HEK293T (cell line): ENCODE measurements at regions not wholly inside any gene's neighbourhood (a gene's known extent, or its start where the extent isn't known, plus 50 kb on each side); places are given as distances from the start of the nearest gene placed in this dataset.

Experiments
- CTCF ChIA-PET: fragments of 350-600 bp; formaldehyde crosslinking; extraction: SDS; loops from one replicate; lab custom pipeline; 2021; ENCODE audit warnings: antibody characterized with exemption, inconsistent platforms; lab: Yijun Ruan, JAX
- POLR2A ChIA-PET: fragments of 350-600 bp; formaldehyde crosslinking; extraction: SDS; loops from one replicate; lab custom pipeline; 2020; ENCODE audit warnings: antibody characterized with exemption, inconsistent platforms; lab: Yijun Ruan, JAX
- DNase-seq: peaks from one replicate; pipeline ENCODE4 v3.0.0; 2012; ENCODE audit warnings: mixed read lengths; ENCODE audit errors: extremely low spot score
- ARNT ChIP-seq: fragments of 450-650 bp; IDR thresholded peaks from 2 replicates; pipeline ENCODE4 v1.6.1; 2017; ENCODE audit warnings: mild to moderate bottlenecking
- BHLHE40 ChIP-seq: fragments of 450-650 bp; IDR thresholded peaks from 2 replicates; pipeline ENCODE4 v1.6.1; 2016; ENCODE audit warnings: mild to moderate bottlenecking, moderate library complexity, borderline replicate concordance
- CTBP1 ChIP-seq: fragments of 450-650 bp; IDR thresholded peaks from 2 replicates; pipeline ENCODE4 v1.6.1; 2016; ENCODE audit warnings: borderline replicate concordance
- ELF4 ChIP-seq: fragments of 450-650 bp; IDR thresholded peaks from 2 replicates; pipeline ENCODE4 v1.6.1; 2017; ENCODE audit warnings: antibody characterized with exemption
- FOXA1 ChIP-seq: fragments of 450-650 bp; IDR thresholded peaks from 2 replicates; pipeline ENCODE4 v1.6.1; 2016; ENCODE audit warnings: mild to moderate bottlenecking
- FOXK2 ChIP-seq: fragments of 450-650 bp; IDR thresholded peaks from 2 replicates; pipeline ENCODE4 v1.6.1; 2016; ENCODE audit warnings: mild to moderate bottlenecking
- FOXM1 ChIP-seq: fragments of 450-650 bp; IDR thresholded peaks from 2 replicates; pipeline ENCODE4 v1.6.1; 2017; ENCODE audit warnings: mild to moderate bottlenecking, borderline replicate concordance
- HDGF ChIP-seq: fragments of 450-650 bp; IDR thresholded peaks from 2 replicates; pipeline ENCODE4 v1.6.1; 2017; ENCODE audit warnings: antibody characterized with exemption, borderline replicate concordance
- L3MBTL2 ChIP-seq: fragments of 450-650 bp; conservative IDR thresholded peaks from 2 replicates; pipeline ENCODE4 v1.6.1; 2016; ENCODE audit warnings: mild to moderate bottlenecking
- LEF1 ChIP-seq: fragments of 450-650 bp; IDR thresholded peaks from 2 replicates; pipeline ENCODE4 v1.6.1; 2017; ENCODE audit warnings: mild to moderate bottlenecking, borderline replicate concordance
- NFRKB ChIP-seq: fragments of 450-650 bp; IDR thresholded peaks from 2 replicates; pipeline ENCODE4 v1.6.1; 2016; ENCODE audit warnings: mild to moderate bottlenecking, moderate library complexity
- SP1 ChIP-seq: fragments of 450-650 bp; IDR thresholded peaks from 2 replicates; pipeline ENCODE4 v1.6.1; 2017
- SUZ12 ChIP-seq: fragments of 450-650 bp; IDR thresholded peaks from 2 replicates; pipeline ENCODE4 v1.6.1; 2016; ENCODE audit warnings: mild to moderate bottlenecking
- TARDBP ChIP-seq: fragments of 450-650 bp; IDR thresholded peaks from 2 replicates; pipeline ENCODE4 v1.6.1; 2016
- ZNF384 ChIP-seq: fragments of 450-650 bp; IDR thresholded peaks from 2 replicates; pipeline ENCODE4 v1.6.1; 2016
- TF ChIP-seq, protein P1 (sequence below): fragments of 450-650 bp; IDR thresholded peaks from 2 replicates; pipeline ENCODE4 v1.6.1; 2016

DNA sequence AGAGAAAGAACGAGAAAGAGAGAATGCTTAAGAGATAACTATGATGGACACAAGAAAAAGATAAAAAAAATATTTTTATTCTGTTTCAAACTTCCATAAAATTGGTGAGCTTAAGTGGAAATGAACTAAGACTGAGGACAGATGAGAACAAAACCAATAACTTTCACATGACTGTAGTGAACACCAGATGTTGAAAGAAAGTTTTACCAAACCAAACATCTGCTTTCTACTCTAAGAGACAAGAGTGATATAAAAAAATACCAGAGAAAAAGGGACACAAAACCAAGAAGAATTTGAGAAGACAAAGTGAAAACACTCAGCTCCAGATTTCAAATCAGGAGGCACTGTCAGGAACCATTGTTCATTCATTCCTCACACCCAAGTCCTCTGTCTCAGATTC, 147.9 kb downstream of the IMPG2 start:
- POLR2A ChIA-PET = no interaction called here
- TF ChIP-seq BHLHE40 (no peak), ELF4 (no peak), NFRKB (no peak), LEF1 (no peak), TARDBP (no peak), ARNT (no peak), L3MBTL2 (no peak), FOXM1 (no peak), ZNF384 (no peak), CTBP1 (no peak), SP1 (no peak), FOXK2 (no peak), HDGF (no peak), FOXA1 (no peak), SUZ12 (no peak)
- TF ChIP-seq, protein P1, sequence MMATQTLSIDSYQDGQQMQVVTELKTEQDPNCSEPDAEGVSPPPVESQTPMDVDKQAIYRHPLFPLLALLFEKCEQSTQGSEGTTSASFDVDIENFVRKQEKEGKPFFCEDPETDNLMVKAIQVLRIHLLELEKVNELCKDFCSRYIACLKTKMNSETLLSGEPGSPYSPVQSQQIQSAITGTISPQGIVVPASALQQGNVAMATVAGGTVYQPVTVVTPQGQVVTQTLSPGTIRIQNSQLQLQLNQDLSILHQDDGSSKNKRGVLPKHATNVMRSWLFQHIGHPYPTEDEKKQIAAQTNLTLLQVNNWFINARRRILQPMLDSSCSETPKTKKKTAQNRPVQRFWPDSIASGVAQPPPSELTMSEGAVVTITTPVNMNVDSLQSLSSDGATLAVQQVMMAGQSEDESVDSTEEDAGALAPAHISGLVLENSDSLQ = no peak
- CTCF ChIA-PET = no interaction called here
- DNase-seq = no peak

DNA sequence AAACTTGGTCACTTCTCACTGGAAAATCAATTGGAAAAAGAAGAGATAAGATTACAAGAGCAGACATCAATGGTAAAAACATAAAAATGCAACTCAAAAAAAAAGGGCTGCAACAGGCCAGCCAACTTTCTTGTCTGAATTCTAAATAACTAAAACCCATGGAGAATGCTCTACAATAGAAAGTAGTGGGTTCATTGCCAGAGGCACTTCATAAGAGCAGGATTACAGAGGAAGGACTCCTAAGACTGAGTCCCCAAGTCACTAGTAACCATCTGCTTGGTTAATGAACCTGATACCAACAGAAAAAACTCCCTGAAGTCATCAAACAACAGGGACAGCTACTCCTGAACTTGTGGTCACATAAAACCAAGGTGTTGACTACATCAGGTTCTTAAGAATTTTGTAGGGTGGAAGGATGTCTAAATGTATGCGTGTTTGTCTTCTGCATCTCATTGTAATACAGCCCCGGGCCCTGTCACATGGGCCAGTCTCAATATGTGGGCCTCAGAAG, 148.6 kb downstream of the IMPG2 start:
- CTCF ChIA-PET = no interaction called here
- TF ChIP-seq SP1 = no peak
- TF ChIP-seq, protein P1 = no peak
- no peak for TF ChIP-seq ELF4
- no peak for TF ChIP-seq ARNT
- no peak for TF ChIP-seq BHLHE40
- TF ChIP-seq NFRKB = no peak
- TF ChIP-seq ZNF384 = no peak
- TF ChIP-seq SUZ12 = no peak
- TF ChIP-seq FOXM1 = no peak
- no peak for TF ChIP-seq TARDBP
- no peak for TF ChIP-seq CTBP1
- TF ChIP-seq HDGF = no peak
- no peak for TF ChIP-seq FOXK2
- no peak for TF ChIP-seq LEF1
- DNase-seq = no peak
- POLR2A ChIA-PET = no interaction called here

DNA sequence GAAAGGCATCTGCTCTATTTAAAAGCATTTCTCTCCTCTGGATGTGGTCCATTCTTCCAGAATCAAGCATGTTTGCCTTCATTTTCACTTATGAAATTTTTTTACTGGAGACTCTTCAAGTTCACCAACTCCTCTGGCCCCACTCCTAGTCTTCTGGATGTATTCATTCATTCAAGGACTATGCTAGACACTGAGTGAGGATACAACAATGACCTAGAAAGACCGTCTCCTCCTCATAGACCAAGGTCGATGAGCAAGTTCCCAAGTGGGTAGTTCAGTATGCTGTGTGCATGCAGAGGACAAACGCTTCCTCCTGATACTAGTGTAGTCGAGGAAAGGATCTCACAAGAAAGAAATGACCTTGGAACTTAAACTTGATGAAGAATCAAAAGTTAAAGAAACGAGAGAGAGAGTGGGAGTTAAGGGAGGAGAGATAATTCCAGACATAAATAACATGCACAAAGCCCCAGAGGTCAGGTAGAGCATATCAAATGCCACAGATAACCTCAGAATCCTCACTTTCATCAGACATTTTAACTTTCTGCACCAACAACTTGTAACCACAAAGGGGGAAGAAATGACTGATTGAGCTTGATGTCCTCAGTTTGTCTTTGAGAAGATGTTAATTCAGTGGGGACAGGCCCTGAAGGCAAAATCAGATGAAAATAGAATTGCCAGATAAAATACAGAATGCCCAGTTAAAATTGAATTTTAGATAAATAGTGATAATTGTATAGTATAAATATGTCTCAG, 149.4 kb downstream of the IMPG2 start:
- POLR2A ChIA-PET = no interaction called here
- TF ChIP-seq ELF4 (no peak), NFRKB (no peak), HDGF (no peak), SP1 (no peak), L3MBTL2 (no peak), TARDBP (no peak), ZNF384 (no peak), FOXM1 (no peak), ARNT (no peak), LEF1 (no peak), BHLHE40 (no peak), SUZ12 (no peak), CTBP1 (no peak), FOXK2 (no peak), FOXA1 (no peak)
- TF ChIP-seq, protein P1 = no peak
- no peak for DNase-seq
- CTCF ChIA-PET = no interaction called here

DNA sequence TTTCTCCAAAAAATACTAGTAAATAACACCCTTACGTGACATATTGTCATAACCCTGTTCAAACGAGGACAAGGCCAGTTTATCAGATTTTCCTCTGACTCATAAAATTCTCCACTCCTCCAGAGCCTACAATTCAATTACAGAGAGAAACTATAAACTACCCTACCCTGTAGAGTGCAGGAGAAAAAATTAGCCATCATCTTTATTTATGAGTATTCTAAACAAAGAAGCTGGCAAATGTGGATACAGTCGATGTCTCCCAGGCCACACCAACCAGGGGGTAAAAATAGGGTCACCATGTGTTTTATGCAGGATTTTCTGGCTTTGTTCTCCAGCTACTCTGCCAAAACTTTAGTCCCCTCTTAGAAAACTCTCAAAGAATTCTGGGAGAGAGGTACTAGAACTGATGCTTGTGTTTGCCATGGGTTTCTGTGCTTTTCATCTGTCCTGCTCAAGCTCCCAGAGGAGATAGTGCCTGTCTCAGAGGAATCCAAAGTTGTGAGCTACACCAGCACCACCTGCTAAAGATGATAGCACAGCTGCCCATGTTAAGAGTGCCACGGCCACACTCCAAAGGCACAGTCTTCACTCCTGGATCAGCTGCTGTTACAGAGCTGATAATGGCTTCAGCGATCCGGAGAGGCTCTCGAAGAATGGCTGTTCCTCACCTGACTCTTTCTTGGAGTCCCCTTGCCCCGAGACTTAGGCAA, 150.2 kb downstream of the IMPG2 start:
- no peak for DNase-seq
- POLR2A ChIA-PET = no interaction called here
- TF ChIP-seq FOXM1 = no peak
- no peak for TF ChIP-seq SUZ12
- TF ChIP-seq TARDBP = no peak
- TF ChIP-seq CTBP1 = no peak
- no peak for TF ChIP-seq HDGF
- no peak for TF ChIP-seq FOXK2
- TF ChIP-seq, protein P1 = no peak
- TF ChIP-seq ARNT = no peak
- no peak for TF ChIP-seq FOXA1
- TF ChIP-seq ZNF384 = no peak
- TF ChIP-seq ELF4 = no peak
- TF ChIP-seq NFRKB = no peak
- no peak for TF ChIP-seq BHLHE40
- no peak for TF ChIP-seq SP1
- no peak for TF ChIP-seq L3MBTL2
- CTCF ChIA-PET = no interaction called here

DNA sequence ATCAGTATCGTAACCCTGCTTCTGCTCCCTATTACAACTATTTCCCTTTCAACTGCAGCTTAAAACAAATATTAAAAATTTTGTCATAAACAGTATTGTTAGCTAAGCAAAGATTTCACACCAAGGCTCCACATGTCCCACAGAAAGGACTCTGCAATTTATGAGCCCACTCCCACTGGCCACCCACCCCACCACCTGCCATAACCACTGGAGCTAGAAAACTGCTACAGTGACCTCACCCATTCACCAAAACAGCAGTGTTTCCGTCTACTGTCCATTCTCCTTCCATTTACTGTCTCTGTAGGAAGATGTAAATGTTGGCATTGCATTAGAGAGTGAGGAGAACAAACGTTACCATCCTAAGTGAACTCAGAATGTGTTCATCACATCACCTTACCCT, 150.9 kb downstream of the IMPG2 start:
- POLR2A ChIA-PET = no interaction called here
- no peak for DNase-seq
- CTCF ChIA-PET = no interaction called here
- TF ChIP-seq TARDBP = no peak
- no peak for TF ChIP-seq FOXM1
- no peak for TF ChIP-seq FOXA1
- TF ChIP-seq CTBP1 = no peak
- no peak for TF ChIP-seq BHLHE40
- TF ChIP-seq FOXK2 = no peak
- TF ChIP-seq NFRKB = no peak
- no peak for TF ChIP-seq ARNT
- TF ChIP-seq SP1 = no peak
- TF ChIP-seq HDGF = no peak
- TF ChIP-seq, protein P1 = no peak
- TF ChIP-seq LEF1 = no peak
- TF ChIP-seq L3MBTL2 = no peak
- no peak for TF ChIP-seq ELF4
- no peak for TF ChIP-seq ZNF384
- TF ChIP-seq SUZ12 = no peak
